ENCODE measurements at regions not wholly inside any gene's neighbourhood (a gene's known extent, or its start where the extent isn't known, plus 50 kb on each side); places are given as distances from the start of the nearest gene placed in this dataset.
"Not testable (repeated sequence)": the region's sequence is repeated elsewhere in the genome, so short reads cannot be mapped to it uniquely, and the experiment has no call there.

DNA sequence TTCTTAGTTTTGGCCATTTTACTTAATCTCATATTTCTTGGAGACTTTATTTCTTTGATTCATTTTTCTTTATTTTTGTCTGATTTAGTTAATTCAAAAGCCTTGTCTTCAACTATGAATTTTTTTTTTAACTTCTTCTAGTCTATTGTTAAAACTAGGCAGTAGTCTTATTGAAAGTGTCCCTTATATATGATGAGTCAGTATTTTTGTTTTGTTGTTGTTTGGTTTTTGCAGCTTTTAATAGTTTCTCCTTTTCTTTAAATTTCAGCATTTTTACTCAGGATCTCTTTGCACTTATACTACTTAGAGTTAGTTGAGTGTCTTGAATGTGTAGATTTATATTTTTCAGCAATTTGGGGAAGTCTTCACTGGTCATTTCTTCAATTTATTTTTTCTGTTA is 758.5 kb upstream of the CDH8 start:
- H3K4me2 ChIP-seq (ENCODE audit: insufficient read depth, low read length, poor library complexity, severe bottlenecking): no peak overlapping the region
- H2AK5ac ChIP-seq (ENCODE audit: low read depth, low read length): no peak overlapping the region
- no peaks in the 10 kb centered on the region for H3K4me1 ChIP-seq (ENCODE audit: control insufficient read depth in 2 of 2, insufficient read depth in 1 of 2, low read depth in 1 of 2, low read length in 2 of 2)
- H3K18ac ChIP-seq (ENCODE audit: low read length): no peak overlapping the region
- H3K36me3 ChIP-seq (replicated peaks in 1 of 2; ENCODE audit: control insufficient read depth in 2 of 2, insufficient read depth in 2 of 2, low read length in 2 of 2): no peaks in the 10 kb centered on the region
- H3K27me3 ChIP-seq (ENCODE audit: control insufficient read depth in 3 of 3, insufficient read depth in 3 of 3, low read depth in 1 of 3, low read length in 3 of 3): no peaks in the 10 kb centered on the region
- no peak overlapping the region for H2BK15ac ChIP-seq (ENCODE audit: low read length)
- no peak overlapping the region for H3K9ac ChIP-seq (ENCODE audit: low read depth, low read length, poor library complexity)
- H3K14ac ChIP-seq (ENCODE audit: low read length): no peak overlapping the region
- H4K91ac ChIP-seq (ENCODE audit: low read depth, low read length, poor library complexity): no peak overlapping the region
- H2BK5ac ChIP-seq (ENCODE audit: low read length): no peak overlapping the region
- no peak overlapping the region for H2AFZ ChIP-seq (ENCODE audit: low read length)
- no peak overlapping the region for H2BK120ac ChIP-seq (ENCODE audit: low read depth, low read length)
- no peak overlapping the region for H4K8ac ChIP-seq (ENCODE audit: low read depth, low read length)
- peaks cover 0 to 9% of the 10 kb centered on the region in 2 donors for H3K9me3 ChIP-seq (replicated peaks in 1 of 2; ENCODE audit: control insufficient read depth in 2 of 2, insufficient read depth in 1 of 2, low read depth in 1 of 2, low read length in 2 of 2)
- no peak overlapping the region for H3K4me3 ChIP-seq (ENCODE audit: low read length in 2 of 2)
- H3K23ac ChIP-seq (ENCODE audit: low read depth, low read length, poor library complexity): no peak overlapping the region
- no peak for DNase-seq (ENCODE audit: low spot score)
- H2BK12ac ChIP-seq (ENCODE audit: low read length): no peak overlapping the region
- no peak overlapping the region for H3K27ac ChIP-seq (replicated peaks; ENCODE audit: low read length)
- no peak overlapping the region for H3K4ac ChIP-seq (ENCODE audit: low read length)
- no peaks in the 10 kb centered on the region for H3K79me1 ChIP-seq (ENCODE audit: low read depth, low read length)

DNA sequence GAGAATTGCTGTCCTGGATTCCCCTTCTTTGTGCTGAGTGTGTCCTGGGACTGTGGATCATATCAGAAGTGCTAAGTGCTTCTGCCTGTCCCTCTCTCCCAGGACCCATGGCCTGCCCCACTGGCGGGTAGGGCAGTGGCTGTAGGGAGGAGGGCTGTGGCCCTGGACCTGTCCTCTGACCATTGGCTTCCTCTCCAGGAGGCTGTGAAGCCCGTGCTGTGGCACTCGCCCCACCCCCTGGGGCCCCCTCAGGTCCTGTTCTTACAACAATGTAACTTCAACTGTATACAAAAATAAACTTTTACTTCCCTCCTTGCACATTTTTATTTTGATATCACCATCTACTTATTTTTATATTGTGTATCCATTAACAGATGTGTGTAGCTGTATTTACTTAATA is 743.8 kb upstream of the CDH8 start:
- H3K9ac ChIP-seq (ENCODE audit: low read depth, low read length, poor library complexity); H3K9me3 ChIP-seq (replicated peaks in 1 of 2; ENCODE audit: control insufficient read depth in 2 of 2, insufficient read depth in 1 of 2, low read depth in 1 of 2, low read length in 2 of 2); H3K27ac ChIP-seq (replicated peaks; ENCODE audit: low read length); H2BK12ac ChIP-seq (ENCODE audit: low read length); H3K79me1 ChIP-seq (ENCODE audit: low read depth, low read length); H3K4me3 ChIP-seq (ENCODE audit: low read length in 2 of 2); H3K23ac ChIP-seq (ENCODE audit: low read depth, low read length, poor library complexity); H3K4me2 ChIP-seq (ENCODE audit: insufficient read depth, low read length, poor library complexity, severe bottlenecking); DNase-seq (ENCODE audit: low spot score); H2BK5ac ChIP-seq (ENCODE audit: low read length); H3K14ac ChIP-seq (ENCODE audit: low read length); H3K4me1 ChIP-seq (ENCODE audit: control insufficient read depth in 2 of 2, insufficient read depth in 1 of 2, low read depth in 1 of 2, low read length in 2 of 2); H3K18ac ChIP-seq (ENCODE audit: low read length); H2AFZ ChIP-seq (ENCODE audit: low read length); H3K27me3 ChIP-seq (ENCODE audit: control insufficient read depth in 3 of 3, insufficient read depth in 3 of 3, low read depth in 1 of 3, low read length in 3 of 3); H3K4ac ChIP-seq (ENCODE audit: low read length); H2BK15ac ChIP-seq (ENCODE audit: low read length); H4K91ac ChIP-seq (ENCODE audit: low read depth, low read length, poor library complexity); H3K36me3 ChIP-seq (replicated peaks in 1 of 2; ENCODE audit: control insufficient read depth in 2 of 2, insufficient read depth in 2 of 2, low read length in 2 of 2); H2BK120ac ChIP-seq (ENCODE audit: low read depth, low read length); H2AK5ac ChIP-seq (ENCODE audit: low read depth, low read length): not testable (repeated sequence)
- peak overlapping the region; percentile 65 for H4K8ac ChIP-seq (ENCODE audit: low read depth, low read length)
- WGBS, 2 donors (ENCODE audit: extremely low coverage in 2 of 2, insufficient read length in 2 of 2, insufficient replicate concordance in 1 of 2): no CpG with 5 or more reads among the region's 3 CpGs

DNA sequence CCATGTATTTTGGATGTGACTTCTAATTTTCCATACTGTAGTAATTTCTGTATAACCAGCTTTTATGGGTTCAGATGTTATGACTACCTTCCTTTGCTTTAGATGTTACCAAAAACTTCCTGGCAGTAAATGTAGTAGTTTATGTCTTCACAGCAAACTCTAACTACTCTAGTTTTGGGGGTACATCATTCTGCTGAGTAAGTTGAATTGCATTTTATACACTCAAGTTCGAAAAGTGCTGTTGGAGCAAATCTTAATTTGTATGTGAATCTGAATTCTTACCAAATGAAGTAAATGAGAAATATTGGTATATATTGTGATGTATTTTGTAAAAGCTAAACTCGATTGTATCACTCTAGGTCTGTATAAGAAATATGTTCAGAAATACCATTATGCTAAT is 728.3 kb upstream of the CDH8 start:
- Histone ChIP-seq H2AFZ (ENCODE audit: low read length) (no peak overlapping the region), H2BK12ac (ENCODE audit: low read length) (no peak overlapping the region), H3K14ac (ENCODE audit: low read length) (no peak overlapping the region), H3K79me1 (ENCODE audit: low read depth, low read length) (no peaks in the 10 kb centered on the region), H2BK5ac (ENCODE audit: low read length) (no peak overlapping the region), H2BK120ac (ENCODE audit: low read depth, low read length) (no peak overlapping the region), H3K4ac (ENCODE audit: low read length) (no peak overlapping the region), H4K91ac (ENCODE audit: low read depth, low read length, poor library complexity) (no peak overlapping the region), H3K9ac (ENCODE audit: low read depth, low read length, poor library complexity) (no peak overlapping the region), H3K27ac (replicated peaks; ENCODE audit: low read length) (no peak overlapping the region), H3K4me3 (ENCODE audit: low read length in 2 of 2) (no peak overlapping the region), H3K9me3 (replicated peaks in 1 of 2; ENCODE audit: control insufficient read depth in 2 of 2, insufficient read depth in 1 of 2, low read depth in 1 of 2, low read length in 2 of 2) (no peaks in the 10 kb centered on the region), H3K23ac (ENCODE audit: low read depth, low read length, poor library complexity) (no peak overlapping the region), H3K36me3 (replicated peaks in 1 of 2; ENCODE audit: control insufficient read depth in 2 of 2, insufficient read depth in 2 of 2, low read length in 2 of 2) (no peaks in the 10 kb centered on the region), H4K8ac (ENCODE audit: low read depth, low read length) (no peak overlapping the region), H2AK5ac (ENCODE audit: low read depth, low read length) (no peak overlapping the region), H3K27me3 (ENCODE audit: control insufficient read depth in 3 of 3, insufficient read depth in 3 of 3, low read depth in 1 of 3, low read length in 3 of 3) (no peaks in the 10 kb centered on the region), H3K18ac (ENCODE audit: low read length) (no peak overlapping the region), H2BK15ac (ENCODE audit: low read length) (no peak overlapping the region), H3K4me2 (ENCODE audit: insufficient read depth, low read length, poor library complexity, severe bottlenecking) (no peak overlapping the region), H3K4me1 (ENCODE audit: control insufficient read depth in 2 of 2, insufficient read depth in 1 of 2, low read depth in 1 of 2, low read length in 2 of 2) (no peaks in the 10 kb centered on the region)
- DNase-seq (ENCODE audit: low spot score): no peak
- no CpG with 5 or more reads among the region's 2 CpGs for WGBS, 2 donors (ENCODE audit: extremely low coverage in 2 of 2, insufficient read length in 2 of 2, insufficient replicate concordance in 1 of 2)

DNA sequence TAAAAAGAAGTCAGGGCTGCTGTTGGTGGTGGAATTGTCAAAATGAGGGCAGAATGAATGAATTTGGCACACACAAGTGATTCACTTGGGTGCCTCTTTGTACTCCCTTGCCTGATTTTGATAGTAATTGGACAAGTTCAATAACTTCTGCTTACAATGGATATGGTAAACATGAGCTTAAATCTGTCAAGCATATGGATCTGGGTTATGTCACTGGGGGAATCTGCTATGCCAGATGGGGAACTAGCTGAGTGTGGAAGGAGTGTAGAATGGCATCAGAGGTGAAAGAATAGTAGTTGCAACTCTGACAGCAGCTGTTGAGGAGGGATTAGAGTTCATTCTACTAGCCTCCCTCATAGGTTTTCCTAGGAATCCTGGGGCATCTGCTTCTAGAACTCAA is 724.2 kb upstream of the CDH8 start:
- H3K9ac ChIP-seq (ENCODE audit: low read depth, low read length, poor library complexity): no peak overlapping the region
- no peak overlapping the region for H2BK120ac ChIP-seq (ENCODE audit: low read depth, low read length)
- H2AFZ ChIP-seq (ENCODE audit: low read length): no peak overlapping the region
- no peak overlapping the region for H3K18ac ChIP-seq (ENCODE audit: low read length)
- H3K4me2 ChIP-seq (ENCODE audit: insufficient read depth, low read length, poor library complexity, severe bottlenecking): no peak overlapping the region
- H3K79me1 ChIP-seq (ENCODE audit: low read depth, low read length): no peaks in the 10 kb centered on the region
- no peak overlapping the region for H3K14ac ChIP-seq (ENCODE audit: low read length)
- no peaks in the 10 kb centered on the region for H3K4me1 ChIP-seq (ENCODE audit: control insufficient read depth in 2 of 2, insufficient read depth in 1 of 2, low read depth in 1 of 2, low read length in 2 of 2)
- H3K9me3 ChIP-seq (replicated peaks in 1 of 2; ENCODE audit: control insufficient read depth in 2 of 2, insufficient read depth in 1 of 2, low read depth in 1 of 2, low read length in 2 of 2): peaks cover 0 to 7% of the 10 kb centered on the region in 2 donors
- H2BK15ac ChIP-seq (ENCODE audit: low read length): no peak overlapping the region
- H3K4ac ChIP-seq (ENCODE audit: low read length): no peak overlapping the region
- H3K36me3 ChIP-seq (replicated peaks in 1 of 2; ENCODE audit: control insufficient read depth in 2 of 2, insufficient read depth in 2 of 2, low read length in 2 of 2): no peaks in the 10 kb centered on the region
- H3K27ac ChIP-seq (replicated peaks; ENCODE audit: low read length): no peak overlapping the region
- no peak overlapping the region for H2AK5ac ChIP-seq (ENCODE audit: low read depth, low read length)
- H2BK12ac ChIP-seq (ENCODE audit: low read length): no peak overlapping the region
- H4K8ac ChIP-seq (ENCODE audit: low read depth, low read length): no peak overlapping the region
- no peak overlapping the region for H2BK5ac ChIP-seq (ENCODE audit: low read length)
- H3K23ac ChIP-seq (ENCODE audit: low read depth, low read length, poor library complexity): no peak overlapping the region
- H4K91ac ChIP-seq (ENCODE audit: low read depth, low read length, poor library complexity): no peak overlapping the region
- H3K4me3 ChIP-seq (ENCODE audit: low read length in 2 of 2): no peak overlapping the region
- no peaks in the 10 kb centered on the region for H3K27me3 ChIP-seq (ENCODE audit: control insufficient read depth in 3 of 3, insufficient read depth in 3 of 3, low read depth in 1 of 3, low read length in 3 of 3)
- DNase-seq (ENCODE audit: low spot score): no peak
